GM12874 (cell line): ENCODE measurements at regions not wholly inside any gene's neighbourhood (a gene's known extent, or its start where the extent isn't known, plus 50 kb on each side); places are given as distances from the start of the nearest gene placed in this dataset.

Experiments used
- CTCF ChIP-seq: IDR thresholded peaks from 2 replicates; pipeline ENCODE4 v1.5.1; 2011; ENCODE audit warnings: low read depth, mild to moderate bottlenecking, control low read depth, low read length, moderate library complexity; ENCODE audit not compliant: insufficient read depth

- TF ChIP-seq CTCF = no peak
These were observed 736.5 kb downstream of the KCNJ2 start for GRCh38 chr17:70905796-70906195.

GRCh38 chr17:70906808-70907207, 737.5 kb downstream of the KCNJ2 start:
- TF ChIP-seq CTCF = no peak

- no peak for TF ChIP-seq CTCF
These were observed 743.6 kb downstream of the KCNJ2 start for GRCh38 chr17:70912716-70913485.

- TF ChIP-seq CTCF = no peak
These were observed 747.1 kb downstream of the KCNJ2 start for GRCh38 chr17:70916469-70916868.

GRCh38 chr17:70919241-70919640, 749.9 kb downstream of the KCNJ2 start:
- TF ChIP-seq CTCF = no peak

- no peak for TF ChIP-seq CTCF
These were observed 751.1 kb downstream of the KCNJ2 start for GRCh38 chr17:70920416-70920815.

- TF ChIP-seq CTCF = no peak
These were observed 752.9 kb downstream of the KCNJ2 start for GRCh38 chr17:70922268-70922667.
